Upper lobe of left lung (tissue), 4 donors: ENCODE measurements at regions not wholly inside any gene's neighbourhood (a gene's known extent, or its start where the extent isn't known, plus 50 kb on each side); places are given as distances from the start of the nearest gene placed in this dataset.

Experiments used
- POLR2A ChIP-seq, 4 donors: fragments of 450-650 bp; IDR thresholded peaks; one replicate each; pipeline ENCODE4 v1.5.1; 2016 to 2017; ENCODE audit warnings: antibody characterized with exemption in 4 of 4, mild to moderate bottlenecking in 2 of 4
- POLR2AphosphoS5 ChIP-seq, 2 donors: sonication (generic); formaldehyde crosslinking; IDR thresholded peaks; one replicate each; pipeline ENCODE4 v1.5.1; 2017; ENCODE audit warnings: antibody characterized with exemption in 2 of 2
- TF ChIP-seq, protein P1 (sequence below), 6 experiments: fragments of 450-650 bp in 4 of 6; fragments of 200-600 bp in 2 of 6; sonication (generic) in 2 of 6; IDR thresholded peaks; one replicate each; pipeline ENCODE4 v1.5.1; 2016 to 2019; ENCODE audit warnings: antibody characterized with exemption in 6 of 6

DNA sequence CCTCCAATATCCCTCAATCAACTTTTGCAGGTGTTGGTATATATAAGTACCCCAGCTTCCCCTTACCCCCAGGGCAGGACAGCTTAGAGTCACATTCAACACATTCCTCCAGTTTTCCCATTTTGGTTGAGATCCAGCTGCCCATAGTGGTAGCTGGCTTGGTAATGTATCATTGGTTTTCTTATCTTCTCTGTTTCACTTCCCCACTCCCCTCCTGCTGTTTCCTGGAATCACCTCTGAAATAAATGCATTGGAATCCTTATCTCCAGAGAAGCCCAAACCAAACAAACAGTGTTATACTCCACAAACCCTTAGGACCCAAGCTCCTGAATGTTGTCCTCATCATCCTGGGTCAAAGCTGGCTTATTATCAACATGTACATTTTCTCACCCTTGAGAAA is 184.8 kb downstream of the TMEM38B start:
- TF ChIP-seq, protein P1, sequence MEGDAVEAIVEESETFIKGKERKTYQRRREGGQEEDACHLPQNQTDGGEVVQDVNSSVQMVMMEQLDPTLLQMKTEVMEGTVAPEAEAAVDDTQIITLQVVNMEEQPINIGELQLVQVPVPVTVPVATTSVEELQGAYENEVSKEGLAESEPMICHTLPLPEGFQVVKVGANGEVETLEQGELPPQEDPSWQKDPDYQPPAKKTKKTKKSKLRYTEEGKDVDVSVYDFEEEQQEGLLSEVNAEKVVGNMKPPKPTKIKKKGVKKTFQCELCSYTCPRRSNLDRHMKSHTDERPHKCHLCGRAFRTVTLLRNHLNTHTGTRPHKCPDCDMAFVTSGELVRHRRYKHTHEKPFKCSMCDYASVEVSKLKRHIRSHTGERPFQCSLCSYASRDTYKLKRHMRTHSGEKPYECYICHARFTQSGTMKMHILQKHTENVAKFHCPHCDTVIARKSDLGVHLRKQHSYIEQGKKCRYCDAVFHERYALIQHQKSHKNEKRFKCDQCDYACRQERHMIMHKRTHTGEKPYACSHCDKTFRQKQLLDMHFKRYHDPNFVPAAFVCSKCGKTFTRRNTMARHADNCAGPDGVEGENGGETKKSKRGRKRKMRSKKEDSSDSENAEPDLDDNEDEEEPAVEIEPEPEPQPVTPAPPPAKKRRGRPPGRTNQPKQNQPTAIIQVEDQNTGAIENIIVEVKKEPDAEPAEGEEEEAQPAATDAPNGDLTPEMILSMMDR (IDR thresholded peaks at IDR 0.05) = no peak
- TF ChIP-seq POLR2A (IDR thresholded peaks at IDR 0.05) (no peak), POLR2AphosphoS5 (IDR thresholded peaks at IDR 0.05) (no peak)
